Neuronal stem cell (in vitro differentiated cells): ENCODE measurements at regions not wholly inside any gene's neighbourhood (a gene's known extent, or its start where the extent isn't known, plus 50 kb on each side); places are given as distances from the start of the nearest gene placed in this dataset.

Experiments used
- DNase-seq: peaks from one replicate; pipeline ENCODE4 v3.0.0-alpha.2; 2013; ENCODE audit warnings: low spot score
- H2AFZ ChIP-seq: one replicate; pipeline ENCODE4 v1.6.1; 2013; ENCODE audit warnings: mild to moderate bottlenecking, low read length, inconsistent platforms
- H2AK5ac ChIP-seq: 2 replicates; pipeline ENCODE4 v1.6.1; 2013; ENCODE audit warnings: low read depth, mild to moderate bottlenecking, inconsistent platforms, low read length, moderate library complexity, mixed read lengths
- H2BK120ac ChIP-seq: 2 replicates; pipeline ENCODE4 v1.6.1; 2013; ENCODE audit warnings: low read depth, mild to moderate bottlenecking, inconsistent platforms, low read length, moderate library complexity, mixed read lengths
- H2BK12ac ChIP-seq: one replicate; pipeline ENCODE4 v1.6.1; 2013; ENCODE audit warnings: low read length, inconsistent platforms
- H2BK15ac ChIP-seq: 2 replicates; pipeline ENCODE4 v1.6.1; 2013; ENCODE audit warnings: mild to moderate bottlenecking, low read length, inconsistent platforms, mixed read lengths
- H2BK5ac ChIP-seq: one replicate; pipeline ENCODE4 v1.6.1; 2013; ENCODE audit warnings: inconsistent platforms, mild to moderate bottlenecking, low read length, moderate library complexity
- H3K14ac ChIP-seq: one replicate; pipeline ENCODE4 v1.6.1; 2013; ENCODE audit warnings: low read length, inconsistent platforms
- H3K18ac ChIP-seq: 2 replicates; pipeline ENCODE4 v1.6.1; 2013; ENCODE audit warnings: low read length, inconsistent platforms
- H3K23ac ChIP-seq: 2 replicates; pipeline ENCODE4 v1.6.1; 2013; ENCODE audit warnings: low read depth, mild to moderate bottlenecking, mixed read lengths, low read length, inconsistent platforms; ENCODE audit not compliant: poor library complexity
- H3K27ac ChIP-seq: replicated peaks from 3 replicates; pipeline ENCODE4 v1.5.1; 2013; ENCODE audit warnings: low read length, inconsistent platforms
- H3K27me3 ChIP-seq, 3 experiments: 2 replicates each; pipeline ENCODE4 v1.6.1; 2013; ENCODE audit warnings: low read length in 3 of 3, mild to moderate bottlenecking in 2 of 3, inconsistent platforms in 1 of 3, low read depth in 1 of 3, mixed read lengths in 1 of 3, moderate library complexity in 1 of 3; ENCODE audit not compliant: control insufficient read depth in 3 of 3, insufficient read depth in 3 of 3
- H3K36me3 ChIP-seq, 2 donors: replicated peaks in 1 of 2; 2 replicates each; pipeline ENCODE4 v1.6.1; 2013; ENCODE audit warnings: low read length in 2 of 2; ENCODE audit not compliant: control insufficient read depth in 2 of 2, insufficient read depth in 2 of 2
- H3K4ac ChIP-seq: 2 replicates; pipeline ENCODE4 v1.6.1; 2013; ENCODE audit warnings: inconsistent platforms, mild to moderate bottlenecking, low read length, moderate library complexity
- H3K4me1 ChIP-seq, 2 donors: 1 replicate in 1 of 2; 2 replicates in 1 of 2; pipeline ENCODE4 v1.6.1; 2013; ENCODE audit warnings: low read length in 2 of 2, low read depth in 1 of 2; ENCODE audit not compliant: control insufficient read depth in 2 of 2, insufficient read depth in 1 of 2
- H3K4me2 ChIP-seq: one replicate; pipeline ENCODE4 v1.6.1; 2013; ENCODE audit warnings: mild to moderate bottlenecking, low read length, inconsistent platforms; ENCODE audit not compliant: insufficient read depth, poor library complexity, severe bottlenecking
- H3K4me3 ChIP-seq, 2 donors: 2 replicates each; pipeline ENCODE4 v1.5.1; 2013; ENCODE audit warnings: low read length in 2 of 2, mild to moderate bottlenecking in 2 of 2, inconsistent platforms in 1 of 2, moderate library complexity in 1 of 2
- H3K79me1 ChIP-seq: one replicate; pipeline ENCODE4 v1.6.1; 2013; ENCODE audit warnings: low read depth, mild to moderate bottlenecking, inconsistent platforms, low read length, moderate library complexity
- H3K9ac ChIP-seq: one replicate; pipeline ENCODE4 v1.6.1; 2013; ENCODE audit warnings: mild to moderate bottlenecking, low read depth, low read length, inconsistent platforms; ENCODE audit not compliant: poor library complexity
- H3K9me3 ChIP-seq, 2 donors: replicated peaks in 1 of 2; 2 replicates each; pipeline versions ENCODE3 to v1.6.1; 2013; ENCODE audit warnings: low read length in 2 of 2, mild to moderate bottlenecking in 2 of 2, inconsistent platforms in 1 of 2, low read depth in 1 of 2, mixed read lengths in 1 of 2, moderate library complexity in 1 of 2; ENCODE audit not compliant: control insufficient read depth in 2 of 2, insufficient read depth in 1 of 2
- H4K8ac ChIP-seq: one replicate; pipeline ENCODE4 v1.6.1; 2013; ENCODE audit warnings: low read depth, mild to moderate bottlenecking, inconsistent platforms, low read length, moderate library complexity
- H4K91ac ChIP-seq: one replicate; pipeline ENCODE4 v1.6.1; 2013; ENCODE audit warnings: low read length, low read depth, mild to moderate bottlenecking, inconsistent platforms; ENCODE audit not compliant: poor library complexity
- WGBS, 2 donors: extraction: QIAGEN DNeasy Blood & Tissue Kit; methylation state at CpG; one replicate each; pipeline ENCODE4 v1.1.7; 2013; ENCODE audit warnings: missing lambda C conversion rate in 2 of 2, mixed read lengths in 1 of 2; ENCODE audit not compliant: insufficient read length in 2 of 2, insufficient replicate concordance in 1 of 2; ENCODE audit errors: extremely low coverage in 2 of 2; 5-methylcytosine and 5-hydroxymethylcytosine counted together

DNA sequence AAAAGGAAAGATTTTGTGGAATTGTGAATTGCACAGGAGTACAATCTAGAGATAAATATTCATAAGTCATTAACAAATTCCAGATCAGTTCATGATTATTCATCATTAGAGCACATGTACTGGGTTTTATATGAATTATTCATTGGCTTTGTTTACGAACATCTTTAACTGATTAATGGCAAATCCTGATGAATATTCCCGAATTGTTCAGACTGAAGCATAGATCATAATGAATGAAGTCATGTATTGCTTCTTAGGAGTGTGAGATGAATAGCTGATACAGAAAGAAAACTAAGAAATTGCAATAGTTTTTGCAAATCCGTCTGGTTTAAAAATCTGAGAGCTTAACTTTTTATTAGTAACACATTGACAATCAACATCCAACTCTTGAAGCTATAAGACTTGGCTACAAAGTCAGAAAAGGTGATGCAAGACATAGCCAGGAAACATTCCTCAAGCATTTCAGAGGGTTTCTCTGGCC is 183.6 kb upstream of the DGKB start:
- Histone ChIP-seq H2AFZ (no peak overlapping the region), H2BK12ac (no peak overlapping the region), H4K91ac (no peak overlapping the region), H3K9me3 (no peaks in the 10 kb centered on the region), H4K8ac (no peak overlapping the region), H3K27me3 (no peaks in the 10 kb centered on the region), H3K79me1 (no peaks in the 10 kb centered on the region), H3K4ac (no peak overlapping the region), H3K14ac (no peak overlapping the region), H3K4me1 (no peaks in the 10 kb centered on the region), H2BK5ac (no peak overlapping the region), H2AK5ac (no peak overlapping the region), H3K9ac (no peak overlapping the region), H2BK120ac (no peak overlapping the region), H3K23ac (no peak overlapping the region), H3K4me3 (no peak overlapping the region), H2BK15ac (no peak overlapping the region), H3K18ac (no peak overlapping the region), H3K36me3 (no peaks in the 10 kb centered on the region), H3K27ac (no peak overlapping the region), H3K4me2 (no peak overlapping the region)
- no peak for DNase-seq
- no CpG with 5 or more reads among the region's 3 CpGs for WGBS, 2 donors

GRCh38 chr7:15085366-15085765 is 182.8 kb upstream of the DGKB start:
- Histone ChIP-seq H3K27me3 (no peaks in the 10 kb centered on the region), H2AK5ac (no peak overlapping the region), H3K23ac (no peak overlapping the region), H2BK15ac (no peak overlapping the region), H4K91ac (no peak overlapping the region), H3K4me2 (no peak overlapping the region), H3K79me1 (no peaks in the 10 kb centered on the region), H2BK5ac (no peak overlapping the region), H4K8ac (no peak overlapping the region), H3K36me3 (no peaks in the 10 kb centered on the region), H3K4me3 (no peak overlapping the region), H3K4me1 (no peaks in the 10 kb centered on the region), H3K4ac (no peak overlapping the region), H2BK120ac (no peak overlapping the region), H2AFZ (no peak overlapping the region), H2BK12ac (no peak overlapping the region), H3K14ac (no peak overlapping the region), H3K27ac (no peak overlapping the region), H3K9me3 (no peaks in the 10 kb centered on the region), H3K18ac (no peak overlapping the region), H3K9ac (no peak overlapping the region)
- no peak for DNase-seq

DNA sequence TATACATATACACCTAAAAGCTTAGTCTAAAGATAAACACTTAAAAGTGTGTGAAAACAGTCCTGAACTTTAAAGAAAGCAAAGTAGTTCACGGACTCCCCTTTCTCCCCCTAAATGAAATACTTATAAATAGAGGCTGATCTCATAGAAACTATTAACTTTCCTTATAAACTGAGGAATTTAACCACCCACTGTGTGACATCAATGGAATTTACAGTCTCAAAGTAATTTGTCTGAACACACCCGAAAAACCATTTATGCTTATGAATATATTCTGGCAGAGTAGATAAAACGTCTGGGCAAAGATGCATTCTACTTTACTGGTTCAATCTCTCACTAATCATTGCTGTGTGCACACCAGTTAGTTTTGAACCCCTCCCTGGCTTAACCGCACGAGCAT is 181.8 kb upstream of the DGKB start:
- H3K27me3 ChIP-seq = no peaks in the 10 kb centered on the region
- H3K23ac ChIP-seq = no peak overlapping the region
- no peak overlapping the region for H3K4me3 ChIP-seq
- DNase-seq = no peak
- H4K91ac ChIP-seq = no peak overlapping the region
- H3K18ac ChIP-seq = no peak overlapping the region
- no peaks in the 10 kb centered on the region for H3K79me1 ChIP-seq
- no peak overlapping the region for H3K14ac ChIP-seq
- no peak overlapping the region for H3K4ac ChIP-seq
- H2BK5ac ChIP-seq = no peak overlapping the region
- no CpG with 5 or more reads among the region's 5 CpGs for WGBS, 2 donors
- no peak overlapping the region for H2BK15ac ChIP-seq
- no peak overlapping the region for H2AFZ ChIP-seq
- H4K8ac ChIP-seq = no peak overlapping the region
- no peaks in the 10 kb centered on the region for H3K36me3 ChIP-seq
- H2AK5ac ChIP-seq = no peak overlapping the region
- no peak overlapping the region for H3K4me2 ChIP-seq
- H3K27ac ChIP-seq = no peak overlapping the region
- H3K4me1 ChIP-seq = no peaks in the 10 kb centered on the region
- H3K9ac ChIP-seq = no peak overlapping the region
- no peak overlapping the region for H2BK12ac ChIP-seq
- no peaks in the 10 kb centered on the region for H3K9me3 ChIP-seq
- H2BK120ac ChIP-seq = no peak overlapping the region

DNA sequence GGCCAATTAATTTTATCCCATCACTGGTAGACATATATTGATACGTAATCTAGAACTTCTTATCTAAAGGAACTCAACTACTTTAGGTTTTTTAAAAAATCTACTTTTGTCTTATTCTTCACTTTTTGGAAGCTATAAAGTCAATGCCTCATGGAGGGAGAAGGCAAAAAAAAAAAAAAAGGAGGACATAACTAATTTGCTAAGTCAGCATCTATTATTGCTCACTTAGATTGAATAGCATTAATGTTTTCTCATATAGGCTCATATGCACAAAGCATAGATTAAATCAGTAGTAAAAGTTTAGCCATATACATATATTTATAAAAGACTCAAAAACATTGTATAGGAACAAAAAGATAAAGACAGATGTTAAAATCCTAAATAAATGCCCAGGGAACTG is 179.3 kb upstream of the DGKB start:
- Histone ChIP-seq H2BK120ac (no peak overlapping the region), H3K4me1 (no peaks in the 10 kb centered on the region), H2BK15ac (no peak overlapping the region), H3K18ac (no peak overlapping the region), H3K36me3 (no peaks in the 10 kb centered on the region), H2BK5ac (no peak overlapping the region), H2AFZ (no peak overlapping the region), H3K27ac (no peak overlapping the region), H3K4me2 (no peak overlapping the region), H4K91ac (no peak overlapping the region), H3K14ac (no peak overlapping the region), H2BK12ac (no peak overlapping the region), H3K9ac (no peak overlapping the region), H4K8ac (no peak overlapping the region), H3K4ac (no peak overlapping the region), H3K79me1 (no peaks in the 10 kb centered on the region), H3K9me3 (no peaks in the 10 kb centered on the region), H3K4me3 (no peak overlapping the region), H3K27me3 (no peaks in the 10 kb centered on the region), H3K23ac (no peak overlapping the region), H2AK5ac (no peak overlapping the region)
- DNase-seq = no peak
- no CpG with 5 or more reads among the region's 1 CpG for WGBS, 2 donors
